ENCODE measurements at regions not wholly inside any gene's neighbourhood (a gene's known extent, or its start where the extent isn't known, plus 50 kb on each side); places are given as distances from the start of the nearest gene placed in this dataset.

GRCh38 chr3:27535809-27536392 lies 51.7 kb upstream of the SLC4A7 start:
- TF ChIP-seq CTCF (IDR thresholded peaks at IDR 0.05; ENCODE audit: insufficient read depth, low read depth, low read length) (no peak), EZH2 (IDR thresholded peaks at IDR 0.05; ENCODE audit: insufficient read depth, low read length) (no peak)

Data from astrocyte (in vitro differentiated cells and primary cell).